BE2C (cell line): ENCODE measurements at regions not wholly inside any gene's neighbourhood (a gene's known extent, or its start where the extent isn't known, plus 50 kb on each side); places are given as distances from the start of the nearest gene placed in this dataset.
"Not testable (repeated sequence)": the region's sequence is repeated elsewhere in the genome, so short reads cannot be mapped to it uniquely, and the experiment has no call there.

Experiments
- DNase-seq: peaks from one replicate; pipeline ENCODE4 v3.0.0-alpha.2; 2020
- H3K27me3 ChIP-seq: fragments of 250-450 bp; sonication (Bioruptor Pico); 2 replicates; pipeline ENCODE4 v1.5.1; 2020; ENCODE audit warnings: mild to moderate bottlenecking
- H3K36me3 ChIP-seq: fragments of 250-450 bp; sonication (Bioruptor Pico); 2 replicates; pipeline ENCODE4 v1.5.1; 2020; ENCODE audit warnings: mild to moderate bottlenecking
- H3K4me1 ChIP-seq: fragments of 250-450 bp; sonication (Bioruptor Pico); 2 replicates; pipeline ENCODE4 v1.5.1; 2020
- H3K4me3 ChIP-seq: 2 replicates; pipeline ENCODE4 v1.5.1; 2011; ENCODE audit warnings: low read depth, low read length
- H3K9me3 ChIP-seq: fragments of 250-450 bp; sonication (Bioruptor Pico); 2 replicates; pipeline ENCODE4 v1.5.1; 2020
- TF ChIP-seq, protein P1 (sequence below): IDR thresholded peaks from 2 replicates; pipeline ENCODE4 v1.5.1; 2012; ENCODE audit warnings: mild to moderate bottlenecking, low read depth, low read length

DNA sequence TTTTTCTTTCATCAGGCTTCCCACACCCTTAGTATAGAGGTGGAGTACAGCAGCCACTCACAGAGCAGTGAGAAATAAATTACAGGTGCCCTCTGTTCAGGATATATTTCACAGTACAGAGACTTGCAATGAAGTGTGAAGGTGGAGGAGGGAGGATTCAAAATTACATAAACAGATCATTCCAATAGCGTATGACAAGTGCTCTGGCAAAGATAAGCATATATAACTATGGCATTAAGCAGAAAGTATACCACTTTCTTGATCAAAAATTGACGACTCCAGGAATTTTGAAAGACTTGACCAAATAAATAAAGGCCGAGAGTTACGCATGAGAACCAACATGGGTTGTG is 108.7 kb downstream of the GPX5 start:
- Histone ChIP-seq H3K27me3 (no peaks in the 10 kb centered on the region), H3K4me3 (peak overlapping the region; percentile 95), H3K36me3 (no peaks in the 10 kb centered on the region), H3K4me1 (no peaks in the 10 kb centered on the region), H3K9me3 (no peaks in the 10 kb centered on the region)
- no peak for DNase-seq
- TF ChIP-seq, protein P1, sequence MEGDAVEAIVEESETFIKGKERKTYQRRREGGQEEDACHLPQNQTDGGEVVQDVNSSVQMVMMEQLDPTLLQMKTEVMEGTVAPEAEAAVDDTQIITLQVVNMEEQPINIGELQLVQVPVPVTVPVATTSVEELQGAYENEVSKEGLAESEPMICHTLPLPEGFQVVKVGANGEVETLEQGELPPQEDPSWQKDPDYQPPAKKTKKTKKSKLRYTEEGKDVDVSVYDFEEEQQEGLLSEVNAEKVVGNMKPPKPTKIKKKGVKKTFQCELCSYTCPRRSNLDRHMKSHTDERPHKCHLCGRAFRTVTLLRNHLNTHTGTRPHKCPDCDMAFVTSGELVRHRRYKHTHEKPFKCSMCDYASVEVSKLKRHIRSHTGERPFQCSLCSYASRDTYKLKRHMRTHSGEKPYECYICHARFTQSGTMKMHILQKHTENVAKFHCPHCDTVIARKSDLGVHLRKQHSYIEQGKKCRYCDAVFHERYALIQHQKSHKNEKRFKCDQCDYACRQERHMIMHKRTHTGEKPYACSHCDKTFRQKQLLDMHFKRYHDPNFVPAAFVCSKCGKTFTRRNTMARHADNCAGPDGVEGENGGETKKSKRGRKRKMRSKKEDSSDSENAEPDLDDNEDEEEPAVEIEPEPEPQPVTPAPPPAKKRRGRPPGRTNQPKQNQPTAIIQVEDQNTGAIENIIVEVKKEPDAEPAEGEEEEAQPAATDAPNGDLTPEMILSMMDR: no peak

DNA sequence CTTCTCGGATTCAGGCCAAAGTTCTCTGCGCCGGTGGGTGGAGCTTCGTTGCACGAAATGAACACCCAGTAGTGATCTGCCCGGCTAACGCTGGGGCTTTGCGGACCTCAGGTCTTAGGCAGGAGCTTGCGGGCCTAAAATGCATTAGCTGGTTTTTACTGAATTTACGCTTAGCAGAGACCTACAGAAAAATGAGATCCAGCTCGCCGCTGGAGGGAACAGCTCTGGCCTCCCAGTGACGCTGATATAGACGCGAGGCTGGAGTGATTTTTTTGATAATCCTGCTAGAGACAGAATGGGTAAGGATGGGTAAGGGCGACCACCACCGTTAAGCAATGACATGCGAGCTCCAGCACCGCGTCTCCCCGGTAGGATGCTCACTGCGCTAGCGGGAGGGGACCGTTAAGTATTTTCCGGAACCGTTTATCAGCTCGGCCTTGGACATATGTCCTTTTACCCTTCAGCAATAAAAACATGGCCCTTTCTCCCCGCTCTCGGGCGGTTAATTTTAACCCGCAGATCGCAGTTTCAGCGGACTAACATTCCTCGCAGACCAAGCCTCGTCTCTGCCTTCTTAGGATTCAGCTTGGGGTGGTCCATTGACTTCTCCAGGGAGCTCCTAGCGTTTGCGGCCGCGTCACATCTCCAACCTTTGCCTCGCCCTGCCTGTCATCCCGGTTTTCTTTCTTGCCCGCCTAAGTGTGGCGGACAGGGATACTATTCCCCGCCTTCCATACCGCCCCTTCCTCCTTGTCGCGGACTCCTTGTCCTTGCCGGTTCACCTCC is 109.3 kb downstream of the GPX5 start:
- DNase-seq: peak; percentile 72
- H3K9me3 ChIP-seq: no peaks in the 10 kb centered on the region
- TF ChIP-seq, protein P1: no peak
- peak overlapping the region; percentile 95 for H3K4me3 ChIP-seq
- H3K27me3 ChIP-seq: no peaks in the 10 kb centered on the region
- H3K4me1 ChIP-seq: no peaks in the 10 kb centered on the region
- no peaks in the 10 kb centered on the region for H3K36me3 ChIP-seq

DNA sequence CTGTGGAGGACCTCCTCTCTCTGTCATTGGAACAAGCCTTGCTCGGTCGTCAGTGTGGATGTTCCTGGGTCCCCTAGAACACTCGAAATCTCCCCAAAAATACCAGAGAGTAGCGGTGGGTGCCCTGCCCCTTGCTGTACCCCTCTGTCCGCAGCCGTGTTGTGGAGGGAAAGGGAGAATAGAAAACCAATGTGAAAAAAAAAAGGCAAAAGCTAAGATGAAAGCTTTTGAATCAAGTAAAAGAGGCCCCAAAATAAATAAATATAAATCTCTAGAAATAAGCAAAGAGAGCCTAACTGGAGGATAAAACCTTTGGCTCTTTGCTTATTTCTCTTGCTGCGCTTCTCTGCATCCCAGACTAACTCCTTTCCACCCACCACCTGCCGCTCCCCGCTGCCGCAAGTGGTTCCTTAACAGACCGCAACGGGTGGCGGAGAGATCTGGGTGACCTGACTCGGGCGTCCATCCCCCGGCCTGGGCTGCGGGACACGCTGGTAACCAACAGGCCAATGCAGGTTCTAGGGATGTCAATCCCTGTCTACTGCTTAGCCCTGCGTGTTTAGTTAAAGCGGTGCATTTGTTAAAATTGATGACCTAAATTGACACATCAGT is 110.0 kb downstream of the GPX5 start:
- no peaks in the 10 kb centered on the region for H3K4me1 ChIP-seq
- peak overlapping the region; percentile 95 for H3K4me3 ChIP-seq
- TF ChIP-seq, protein P1: no peak
- H3K27me3 ChIP-seq: no peaks in the 10 kb centered on the region
- DNase-seq: peak; percentile 47
- no peaks in the 10 kb centered on the region for H3K36me3 ChIP-seq
- H3K9me3 ChIP-seq: no peaks in the 10 kb centered on the region

DNA sequence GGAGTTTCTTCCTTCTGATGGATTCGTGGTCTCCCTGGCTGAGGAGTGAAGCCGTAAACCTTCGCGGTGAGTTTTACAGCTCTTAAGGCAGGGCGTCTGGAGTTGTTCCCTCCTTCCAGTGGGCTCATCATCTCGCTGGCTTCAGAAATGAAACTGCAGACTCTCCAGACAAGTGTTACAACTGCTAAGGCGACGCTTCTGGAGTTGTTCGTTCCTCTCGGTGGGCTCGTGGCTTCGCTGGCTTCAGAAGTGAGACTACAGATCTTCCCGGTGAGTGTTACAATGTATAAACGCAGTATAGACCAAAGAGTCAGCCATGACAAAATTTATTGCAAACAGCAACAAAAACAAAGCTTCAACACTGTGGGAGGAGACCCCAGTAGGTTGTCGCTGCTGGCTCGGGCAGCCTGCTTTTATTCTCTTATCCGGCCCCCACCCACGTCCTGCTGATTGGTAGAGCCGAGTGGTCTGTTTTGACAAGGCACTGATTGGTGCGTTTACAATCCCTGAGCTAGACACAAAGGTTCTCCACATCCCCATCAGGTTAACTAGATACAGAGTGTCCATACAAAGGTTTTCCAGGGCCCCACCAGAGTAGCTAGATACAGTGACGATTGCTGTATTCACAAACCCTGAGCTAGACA is 113.2 kb downstream of the GPX5 start:
- TF ChIP-seq, protein P1: no peak
- DNase-seq: no peak

DNA sequence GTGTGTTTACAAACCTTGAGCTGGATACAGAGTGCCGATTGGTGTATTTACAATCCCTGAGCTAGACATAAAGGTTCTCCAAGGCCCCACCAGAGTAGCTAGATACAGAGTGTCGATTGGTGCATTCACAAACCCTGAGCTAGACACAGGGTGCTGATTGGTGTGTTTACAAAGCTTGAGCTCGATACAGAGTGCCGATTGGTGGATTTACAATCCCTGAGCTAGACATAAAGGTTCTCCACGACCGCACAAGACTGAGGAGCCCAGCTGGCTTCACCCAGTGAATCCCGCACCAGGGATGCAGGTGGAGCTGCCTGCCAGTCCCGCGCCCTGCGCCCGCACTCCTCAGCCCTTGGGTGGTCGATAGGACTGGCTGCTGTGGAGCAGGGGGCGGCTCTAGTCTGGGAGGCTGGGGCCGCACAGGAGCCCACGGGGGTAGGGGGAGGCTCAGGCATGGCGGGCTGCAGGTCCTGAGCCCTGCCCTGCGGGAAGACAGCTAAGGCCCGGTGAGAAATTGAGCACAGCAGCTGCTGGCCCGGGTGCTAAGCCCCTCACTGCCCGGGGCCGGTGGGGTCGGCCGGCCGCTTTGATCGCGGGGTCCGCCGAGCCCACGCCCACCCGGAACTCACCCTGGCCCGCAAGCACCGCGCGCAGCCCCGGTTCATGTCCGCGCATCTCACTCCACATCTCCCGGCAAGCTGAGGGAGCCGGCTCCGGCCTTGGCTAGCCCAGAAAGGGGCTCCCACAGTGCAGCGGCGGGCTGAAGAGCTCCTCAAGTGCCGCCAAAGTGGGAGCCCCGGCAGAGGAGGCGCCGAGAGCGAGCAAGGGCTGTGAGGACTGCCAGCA is 114.0 kb downstream of the GPX5 start:
- H3K4me1 ChIP-seq, H3K27me3 ChIP-seq, H3K36me3 ChIP-seq, DNase-seq, H3K4me3 ChIP-seq, H3K9me3 ChIP-seq: not testable (repeated sequence)

More for the DNA sequence above, 113.2 kb downstream of the GPX5 start:
- H3K27me3 ChIP-seq: no peaks in the 10 kb centered on the region
- H3K4me1 ChIP-seq: no peaks in the 10 kb centered on the region
- H3K9me3 ChIP-seq: no peaks in the 10 kb centered on the region
- H3K36me3 ChIP-seq: no peaks in the 10 kb centered on the region
- no peak overlapping the region for H3K4me3 ChIP-seq

DNA sequence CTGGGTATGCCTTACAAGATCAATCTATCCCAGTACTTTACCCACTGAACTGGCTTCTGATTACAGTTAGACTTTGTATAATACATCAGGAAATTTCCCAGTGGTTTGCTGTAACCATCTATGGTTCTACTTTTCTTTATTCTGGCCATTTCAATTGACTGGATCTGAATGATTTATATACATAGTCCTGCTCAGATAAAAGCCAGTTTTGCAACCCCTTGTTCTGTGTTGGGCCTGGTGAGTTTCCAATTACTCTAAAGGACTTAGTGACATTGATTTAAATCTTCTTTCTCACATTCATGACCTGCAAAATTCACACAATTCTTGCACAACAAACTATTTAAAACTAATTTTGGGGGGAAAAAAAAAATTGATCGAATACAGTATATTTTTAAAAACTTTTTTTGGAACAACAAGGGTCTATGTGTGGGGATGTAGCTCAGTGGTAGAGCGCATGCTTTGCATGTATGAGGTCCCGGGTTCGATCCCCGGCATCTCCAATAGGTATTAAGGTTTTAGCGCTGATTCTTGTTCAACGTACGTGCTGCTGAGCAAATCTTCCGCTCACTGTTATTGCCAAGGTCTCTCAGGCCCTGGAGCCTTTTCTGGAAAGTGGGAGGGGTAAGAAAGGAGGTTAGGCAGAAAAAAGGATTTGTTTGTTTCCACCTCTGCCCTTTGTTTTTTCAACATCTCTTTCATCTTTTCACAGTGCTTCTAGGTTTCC is 117.5 kb downstream of the GPX5 start:
- H3K27me3 ChIP-seq: no peaks in the 10 kb centered on the region
- H3K4me1 ChIP-seq: no peaks in the 10 kb centered on the region
- peak; percentile 75 for DNase-seq
- H3K4me3 ChIP-seq: no peak overlapping the region
- TF ChIP-seq, protein P1: no peak
- no peaks in the 10 kb centered on the region for H3K9me3 ChIP-seq
- no peaks in the 10 kb centered on the region for H3K36me3 ChIP-seq
